ENCODE measurements at regions not wholly inside any gene's neighbourhood (a gene's known extent, or its start where the extent isn't known, plus 50 kb on each side); places are given as distances from the start of the nearest gene placed in this dataset.

DNA sequence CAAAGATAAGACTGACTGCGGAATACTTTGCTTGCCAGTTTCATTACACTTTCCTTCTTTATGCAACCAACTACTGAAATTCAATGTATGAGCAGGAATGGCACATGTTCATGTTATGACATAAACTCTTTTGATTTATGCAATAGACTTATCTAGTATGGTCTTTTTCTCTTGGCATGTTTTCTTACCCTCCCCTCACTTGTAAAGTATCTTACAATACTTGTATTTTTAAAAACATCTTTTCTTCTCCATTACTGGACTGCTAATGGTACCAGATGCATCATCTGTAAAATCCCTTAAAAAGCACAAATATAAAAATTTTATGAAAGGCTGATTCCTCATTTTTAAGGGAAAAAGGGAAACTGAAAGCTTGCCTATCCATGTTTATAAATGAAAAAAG, 373.8 kb downstream of the ZEB2 start:
- TF ChIP-seq, protein P1, sequence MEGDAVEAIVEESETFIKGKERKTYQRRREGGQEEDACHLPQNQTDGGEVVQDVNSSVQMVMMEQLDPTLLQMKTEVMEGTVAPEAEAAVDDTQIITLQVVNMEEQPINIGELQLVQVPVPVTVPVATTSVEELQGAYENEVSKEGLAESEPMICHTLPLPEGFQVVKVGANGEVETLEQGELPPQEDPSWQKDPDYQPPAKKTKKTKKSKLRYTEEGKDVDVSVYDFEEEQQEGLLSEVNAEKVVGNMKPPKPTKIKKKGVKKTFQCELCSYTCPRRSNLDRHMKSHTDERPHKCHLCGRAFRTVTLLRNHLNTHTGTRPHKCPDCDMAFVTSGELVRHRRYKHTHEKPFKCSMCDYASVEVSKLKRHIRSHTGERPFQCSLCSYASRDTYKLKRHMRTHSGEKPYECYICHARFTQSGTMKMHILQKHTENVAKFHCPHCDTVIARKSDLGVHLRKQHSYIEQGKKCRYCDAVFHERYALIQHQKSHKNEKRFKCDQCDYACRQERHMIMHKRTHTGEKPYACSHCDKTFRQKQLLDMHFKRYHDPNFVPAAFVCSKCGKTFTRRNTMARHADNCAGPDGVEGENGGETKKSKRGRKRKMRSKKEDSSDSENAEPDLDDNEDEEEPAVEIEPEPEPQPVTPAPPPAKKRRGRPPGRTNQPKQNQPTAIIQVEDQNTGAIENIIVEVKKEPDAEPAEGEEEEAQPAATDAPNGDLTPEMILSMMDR (IDR thresholded peaks at IDR 0.05), result no peak
- no peak for TF ChIP-seq POLR2A (IDR thresholded peaks at IDR 0.05)
